MG63 (cell line): ENCODE measurements at regions not wholly inside any gene's neighbourhood (a gene's known extent, or its start where the extent isn't known, plus 50 kb on each side); places are given as distances from the start of the nearest gene placed in this dataset.
"Not testable (repeated sequence)": the region's sequence is repeated elsewhere in the genome, so short reads cannot be mapped to it uniquely, and the experiment has no call there.

ENCODE experiments used
- DNase-seq: peaks from one replicate; pipeline ENCODE4 v3.0.0-alpha.2; 2020
- H3K27me3 ChIP-seq: fragments of 250-450 bp; sonication (Bioruptor Pico); 2 replicates; pipeline ENCODE4 v1.5.1; 2020; ENCODE audit warnings: mild to moderate bottlenecking, moderate library complexity
- H3K36me3 ChIP-seq: fragments of 250-450 bp; sonication (Bioruptor Pico); 2 replicates; pipeline ENCODE4 v1.5.1; 2020; ENCODE audit warnings: mild to moderate bottlenecking, moderate library complexity
- H3K4me3 ChIP-seq: fragments of 250-450 bp; sonication (Bioruptor Pico); 2 replicates; pipeline ENCODE4 v1.5.1; 2020; ENCODE audit warnings: mild to moderate bottlenecking, moderate library complexity
- H3K9me3 ChIP-seq: fragments of 250-450 bp; sonication (Bioruptor Pico); 2 replicates; pipeline ENCODE4 v1.5.1; 2020; ENCODE audit warnings: mild to moderate bottlenecking, moderate library complexity

GRCh38 chr9:65566018-65566417 is 109.7 kb upstream of the ZNG1E start:
- H3K4me3 ChIP-seq, H3K27me3 ChIP-seq, H3K9me3 ChIP-seq, DNase-seq, H3K36me3 ChIP-seq: not testable (repeated sequence)

GRCh38 chr9:65519018-65519417 is 156.7 kb upstream of the ZNG1E start:
- H3K4me3 ChIP-seq, H3K27me3 ChIP-seq, H3K36me3 ChIP-seq, DNase-seq, H3K9me3 ChIP-seq: not testable (repeated sequence)

GRCh38 chr9:65514465-65514864 is 161.3 kb upstream of the ZNG1E start:
- H3K9me3 ChIP-seq, H3K36me3 ChIP-seq, DNase-seq, H3K27me3 ChIP-seq, H3K4me3 ChIP-seq: not testable (repeated sequence)

- H3K36me3 ChIP-seq, H3K4me3 ChIP-seq, H3K9me3 ChIP-seq, H3K27me3 ChIP-seq, DNase-seq: not testable (repeated sequence)
These were observed 167.8 kb upstream of the ZNG1E start for GRCh38 chr9:65507897-65508296.

- H3K36me3 ChIP-seq, H3K4me3 ChIP-seq, H3K27me3 ChIP-seq, H3K9me3 ChIP-seq, DNase-seq: not testable (repeated sequence)
These were observed 171.0 kb upstream of the ZNG1E start for GRCh38 chr9:65504686-65505085.

GRCh38 chr9:65503696-65504095 is 172.0 kb upstream of the ZNG1E start:
- not testable (repeated sequence) for H3K4me3 ChIP-seq, H3K9me3 ChIP-seq, DNase-seq, H3K27me3 ChIP-seq, H3K36me3 ChIP-seq

- not testable (repeated sequence) for H3K36me3 ChIP-seq, H3K27me3 ChIP-seq, H3K9me3 ChIP-seq, DNase-seq, H3K4me3 ChIP-seq
These were observed 192.8 kb upstream of the ZNG1E start for GRCh38 chr9:65482890-65483289.

GRCh38 chr9:65481291-65481690 is 194.4 kb upstream of the ZNG1E start:
- not testable (repeated sequence) for H3K4me3 ChIP-seq, DNase-seq, H3K36me3 ChIP-seq, H3K9me3 ChIP-seq, H3K27me3 ChIP-seq

- not testable (repeated sequence) for H3K36me3 ChIP-seq, H3K9me3 ChIP-seq, DNase-seq, H3K27me3 ChIP-seq, H3K4me3 ChIP-seq
These were observed 189.9 kb upstream of the FOXD4L5 start for GRCh38 chr9:65474891-65475290.

- not testable (repeated sequence) for DNase-seq, H3K9me3 ChIP-seq, H3K36me3 ChIP-seq, H3K4me3 ChIP-seq, H3K27me3 ChIP-seq
These were observed 188.2 kb upstream of the FOXD4L5 start for GRCh38 chr9:65473059-65473822.

GRCh38 chr9:65471106-65471505 is 186.1 kb upstream of the FOXD4L5 start:
- H3K4me3 ChIP-seq, H3K9me3 ChIP-seq, H3K36me3 ChIP-seq, H3K27me3 ChIP-seq, DNase-seq: not testable (repeated sequence)

- H3K36me3 ChIP-seq, H3K4me3 ChIP-seq, H3K9me3 ChIP-seq, DNase-seq, H3K27me3 ChIP-seq: not testable (repeated sequence)
These were observed 182.1 kb upstream of the FOXD4L5 start for GRCh38 chr9:65466911-65467734.

GRCh38 chr9:65465246-65465895 is 180.4 kb upstream of the FOXD4L5 start:
- not testable (repeated sequence) for H3K4me3 ChIP-seq, H3K36me3 ChIP-seq, H3K9me3 ChIP-seq, DNase-seq, H3K27me3 ChIP-seq

GRCh38 chr9:65462476-65462875 is 177.5 kb upstream of the FOXD4L5 start:
- not testable (repeated sequence) for H3K27me3 ChIP-seq, H3K36me3 ChIP-seq, DNase-seq, H3K4me3 ChIP-seq, H3K9me3 ChIP-seq

GRCh38 chr9:65459756-65460320 is 174.8 kb upstream of the FOXD4L5 start:
- H3K36me3 ChIP-seq, result no peaks in the 10 kb centered on the region
- DNase-seq, result no peak
- no peak overlapping the region for H3K4me3 ChIP-seq
- no peaks in the 10 kb centered on the region for H3K27me3 ChIP-seq
- no peaks in the 10 kb centered on the region for H3K9me3 ChIP-seq

GRCh38 chr9:65458992-65459391 is 174.0 kb upstream of the FOXD4L5 start:
- Histone ChIP-seq H3K9me3 (no peaks in the 10 kb centered on the region), H3K27me3 (no peaks in the 10 kb centered on the region), H3K4me3 (no peak overlapping the region), H3K36me3 (no peaks in the 10 kb centered on the region)
- DNase-seq, result no peak

GRCh38 chr9:65458465-65458864 is 173.5 kb upstream of the FOXD4L5 start:
- no peak overlapping the region for H3K4me3 ChIP-seq
- no peak for DNase-seq

More at GRCh38 chr9:65458465-65458864, 173.5 kb upstream of the FOXD4L5 start:
- Histone ChIP-seq H3K36me3 (no peaks in the 10 kb centered on the region), H3K9me3 (no peaks in the 10 kb centered on the region), H3K27me3 (no peaks in the 10 kb centered on the region)
